ENCODE measurements at regions not wholly inside any gene's neighbourhood (a gene's known extent, or its start where the extent isn't known, plus 50 kb on each side); places are given as distances from the start of the nearest gene placed in this dataset.
"Not testable (repeated sequence)": the region's sequence is repeated elsewhere in the genome, so short reads cannot be mapped to it uniquely, and the experiment has no call there.

- TF ChIP-seq CTCF (IDR thresholded peaks at IDR 0.05; ENCODE audit: poor library complexity); EZH2 (IDR thresholded peaks at IDR 0.05; ENCODE audit: borderline replicate concordance): not testable (repeated sequence)
These were observed 385.3 kb upstream of the EYS start for GRCh38 chr6:66092306-66092705.

Data from hepatocyte (in vitro differentiated cells).